Kasumi-1 (cell line): ENCODE measurements at regions not wholly inside any gene's neighbourhood (a gene's known extent, or its start where the extent isn't known, plus 50 kb on each side); places are given as distances from the start of the nearest gene placed in this dataset.
"Not testable (repeated sequence)": the region's sequence is repeated elsewhere in the genome, so short reads cannot be mapped to it uniquely, and the experiment has no call there.

Experiments used
- DNase-seq, 2 experiments: peaks; one replicate each; lab custom pipeline; 2025; lab: John Stamatoyannopoulos, UW

- peak; percentile 25 to 34 for DNase-seq
These were observed 923.8 kb upstream of the CDH9 start for GRCh38 chr5:27962198-27962597.

GRCh38 chr5:27947088-27947487 is 908.7 kb upstream of the CDH9 start:
- DNase-seq, result no peak

GRCh38 chr5:27944471-27944870 is 906.1 kb upstream of the CDH9 start:
- DNase-seq, result no peak

GRCh38 chr5:27938989-27939388 is 900.6 kb upstream of the CDH9 start:
- no peak for DNase-seq

DNA sequence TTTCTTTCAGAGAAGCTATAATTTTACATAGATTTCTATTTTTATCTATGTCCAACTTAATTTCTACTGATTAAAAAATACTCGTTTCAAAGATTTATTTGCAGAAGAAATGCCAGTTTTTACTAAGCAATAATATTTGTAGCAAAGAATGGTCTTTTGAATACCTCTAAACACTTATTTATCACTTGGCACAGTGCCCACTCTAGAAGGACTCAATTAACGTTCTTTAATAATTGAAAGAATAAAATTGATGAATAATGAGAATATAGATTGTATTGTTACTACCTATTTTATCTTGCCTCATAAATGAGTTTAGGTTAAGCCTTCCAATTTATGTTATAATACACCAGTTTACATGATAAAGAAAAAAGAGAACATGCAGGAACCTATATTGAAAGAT is 889.7 kb upstream of the CDH9 start:
- DNase-seq, result no peak

DNA sequence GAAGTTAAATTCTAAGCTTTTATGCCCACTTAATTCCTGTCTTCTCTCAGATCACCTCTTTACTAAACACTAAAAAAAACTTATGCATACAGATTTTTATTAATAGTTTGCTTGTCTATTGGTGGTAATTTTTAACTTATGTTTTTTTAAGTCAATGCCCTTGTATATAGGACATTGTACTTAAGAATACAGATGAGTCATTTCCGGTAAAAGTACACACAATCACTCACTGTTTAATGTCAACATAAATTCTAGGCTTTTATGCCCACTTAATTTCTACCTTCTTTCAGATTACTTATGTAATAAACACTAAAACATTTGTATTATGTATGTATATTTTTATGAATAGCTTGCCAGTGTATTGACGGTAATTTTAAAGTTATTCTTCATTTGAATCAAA is 872.8 kb upstream of the CDH9 start:
- DNase-seq, result no peak

DNA sequence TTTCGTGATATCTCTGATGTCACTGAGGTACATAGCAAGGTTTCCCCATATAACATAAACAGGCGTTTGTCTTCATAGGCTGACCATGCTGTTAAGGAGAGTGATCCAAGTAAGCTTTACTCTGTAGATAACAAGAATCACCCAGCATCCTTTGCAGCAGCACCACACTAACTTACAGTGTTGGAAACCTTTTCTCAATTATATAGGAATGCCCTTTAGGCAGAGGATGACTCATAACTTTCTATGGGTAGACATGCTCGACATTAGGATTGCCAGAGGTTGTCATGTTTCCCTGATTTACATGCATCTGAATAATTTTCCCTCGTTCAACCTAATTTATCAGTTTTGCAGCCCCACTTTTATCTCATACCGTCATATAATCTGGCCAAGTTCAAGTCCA is 870.0 kb upstream of the CDH9 start:
- no peak for DNase-seq

- DNase-seq, result no peak
These were observed 868.7 kb upstream of the CDH9 start for GRCh38 chr5:27906931-27907601.

DNA sequence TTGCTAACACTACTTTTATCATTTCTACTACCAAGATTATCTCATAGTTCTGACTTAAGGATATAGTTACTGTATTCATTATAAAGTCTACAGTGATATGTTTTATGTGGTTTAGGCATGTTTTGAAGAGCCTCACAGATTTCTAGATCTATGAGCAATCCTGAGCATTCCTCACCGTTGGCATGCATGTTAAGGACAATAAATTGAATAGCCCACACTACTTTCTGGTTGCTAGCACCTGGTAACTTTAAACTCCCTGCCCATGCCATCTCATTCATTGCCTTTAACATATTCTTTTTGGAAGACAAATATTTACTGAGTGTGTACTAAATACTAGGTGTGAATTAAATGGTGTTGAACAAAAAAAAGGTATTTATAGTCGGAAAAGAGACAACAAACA is 868.1 kb upstream of the CDH9 start:
- DNase-seq, result no peak

DNA sequence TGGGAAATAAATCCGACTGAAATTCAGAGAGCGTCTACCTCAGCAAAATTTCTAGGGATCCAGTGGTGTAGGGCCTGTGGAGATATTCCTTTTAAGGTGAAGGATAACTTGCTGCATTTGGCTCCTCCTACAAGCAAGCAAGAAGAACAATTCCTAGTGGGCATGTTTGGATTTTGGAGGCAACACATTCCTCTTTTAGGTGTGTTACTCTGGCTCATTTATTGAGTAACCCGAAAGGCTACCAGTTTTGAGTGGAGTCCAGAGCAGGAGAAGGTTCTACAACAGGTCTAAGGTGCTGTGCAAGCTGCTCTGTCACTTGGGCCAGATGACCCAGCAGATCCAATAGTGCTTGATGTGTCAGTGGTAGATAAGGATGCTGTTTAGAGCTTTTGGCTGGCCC is 862.4 kb upstream of the CDH9 start:
- no peak for DNase-seq

- no peak for DNase-seq
These were observed 837.7 kb upstream of the CDH9 start for GRCh38 chr5:27876071-27876470.

DNA sequence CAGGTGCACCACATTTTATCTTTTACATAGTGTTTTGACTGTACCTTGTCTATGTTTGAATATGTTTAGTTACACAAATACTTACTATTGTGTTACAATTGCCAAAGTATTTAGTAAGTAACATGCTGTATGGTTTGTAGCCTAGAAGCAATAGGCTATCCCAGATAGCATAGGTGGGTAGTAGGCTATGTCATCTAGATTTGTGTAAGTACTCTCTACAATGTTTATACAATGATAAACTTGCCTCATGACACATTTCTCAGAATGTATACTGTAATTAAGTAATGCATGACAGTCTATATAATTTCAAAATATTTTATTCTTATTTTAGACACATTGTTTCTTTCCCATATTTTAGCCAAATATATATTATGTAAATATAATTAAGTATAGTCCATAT is 836.8 kb upstream of the CDH9 start:
- DNase-seq, result no peak

GRCh38 chr5:27868292-27868691 is 829.9 kb upstream of the CDH9 start:
- DNase-seq, result no peak

DNA sequence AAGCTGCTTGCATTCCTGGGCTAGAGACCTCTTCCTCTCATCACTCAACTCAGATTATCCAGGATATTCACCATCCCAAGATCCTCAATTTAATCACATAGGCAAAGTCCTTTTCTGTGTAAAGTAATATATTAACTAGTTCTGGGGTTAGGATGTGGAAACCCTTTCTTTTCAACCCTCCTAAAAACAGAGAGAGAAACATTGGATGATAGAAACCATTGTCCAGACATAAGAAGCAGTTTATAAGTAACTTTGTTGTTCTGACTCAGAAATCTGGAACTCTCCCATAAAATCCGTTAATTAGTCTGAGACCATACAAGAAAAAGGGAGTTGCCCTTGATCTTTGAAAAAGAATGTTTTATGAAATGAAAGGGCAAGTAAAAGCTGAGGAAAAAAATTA is 817.1 kb upstream of the CDH9 start:
- DNase-seq, result no peak

GRCh38 chr5:27854243-27854852 is 816.0 kb upstream of the CDH9 start:
- peak; percentile 10 to 36 for DNase-seq

- no peak for DNase-seq
These were observed 806.9 kb upstream of the CDH9 start for GRCh38 chr5:27845248-27845647.

GRCh38 chr5:27836704-27837103 is 798.3 kb upstream of the CDH9 start:
- not testable (repeated sequence) for DNase-seq

- no peak for DNase-seq
These were observed 794.5 kb upstream of the CDH9 start for GRCh38 chr5:27832886-27833285.

DNA sequence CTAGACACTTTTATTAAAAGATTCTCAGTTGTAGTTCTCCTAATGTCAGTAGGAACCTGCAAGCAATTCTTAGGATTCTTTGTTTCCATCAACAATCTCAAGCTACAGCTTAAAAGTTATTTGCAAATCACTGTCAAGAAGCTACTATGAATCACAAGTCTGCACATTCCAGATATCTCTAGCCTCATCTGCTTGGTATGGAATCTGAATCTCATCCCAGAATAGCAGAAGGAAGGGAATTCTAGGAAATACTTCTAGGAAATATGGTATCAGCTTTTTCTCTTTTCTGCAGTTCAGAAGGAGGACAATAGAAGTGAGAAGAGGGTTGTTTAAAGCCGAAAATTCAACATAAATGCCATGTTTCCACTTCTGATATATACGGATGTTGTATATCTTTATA is 792.2 kb upstream of the CDH9 start:
- no peak for DNase-seq

DNA sequence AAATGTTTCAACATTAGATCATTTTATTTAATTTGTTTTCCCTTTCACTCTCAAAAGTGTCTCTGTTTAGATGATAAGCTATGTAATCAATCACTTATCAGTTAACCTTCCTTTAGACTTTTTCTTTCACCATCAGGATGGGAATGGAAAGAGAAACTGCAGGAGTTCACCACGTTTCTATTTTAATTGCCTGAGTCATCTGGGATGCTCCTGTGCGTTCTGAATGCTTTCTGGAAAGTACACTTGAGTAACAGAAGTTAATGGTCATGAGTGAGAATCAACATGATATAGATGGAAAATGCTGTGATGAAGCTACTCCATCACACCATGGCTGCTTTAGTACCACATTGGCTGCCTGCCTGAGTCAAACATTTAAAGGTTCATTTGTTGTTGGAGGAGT is 783.3 kb upstream of the CDH9 start:
- no peak for DNase-seq

DNA sequence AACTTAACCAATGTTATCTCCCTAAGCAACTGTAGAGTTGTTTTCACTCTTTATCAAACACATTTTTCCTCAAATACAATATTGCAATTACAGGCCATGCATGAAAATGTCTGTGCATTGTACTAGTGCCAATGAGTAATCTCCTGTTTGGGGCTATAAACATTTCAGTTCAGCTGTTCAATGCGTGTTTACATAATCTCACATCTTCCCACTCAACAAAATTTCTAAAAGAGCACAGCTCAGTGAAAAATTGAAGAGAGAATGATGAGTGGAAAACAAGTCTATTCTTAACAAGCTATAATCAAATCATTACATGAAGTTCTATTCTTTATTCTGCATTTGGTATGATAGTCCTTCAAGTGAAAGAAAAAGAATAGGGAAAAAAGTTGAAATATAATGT is 780.5 kb upstream of the CDH9 start:
- DNase-seq, result no peak

GRCh38 chr5:27814983-27815382 is 776.6 kb upstream of the CDH9 start:
- no peak for DNase-seq

DNA sequence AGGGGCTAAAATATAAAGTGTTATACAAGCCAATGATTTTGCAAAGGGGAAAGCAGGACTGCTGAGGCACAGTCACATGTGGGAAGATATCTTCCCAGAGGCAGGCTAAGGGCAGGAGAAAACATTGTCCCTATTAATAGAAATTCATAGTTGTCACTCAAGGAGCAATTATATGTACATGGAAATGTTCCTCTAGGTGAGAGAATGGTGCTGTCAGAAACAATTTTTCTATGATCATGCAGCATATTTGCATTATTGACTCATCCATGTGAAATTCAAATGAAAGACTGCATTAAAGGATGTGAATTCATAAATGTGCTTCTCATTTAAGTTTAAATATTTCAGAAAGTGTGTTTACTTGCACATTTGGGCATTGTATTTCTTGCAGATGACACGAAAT is 775.9 kb upstream of the CDH9 start:
- DNase-seq, result no peak

DNA sequence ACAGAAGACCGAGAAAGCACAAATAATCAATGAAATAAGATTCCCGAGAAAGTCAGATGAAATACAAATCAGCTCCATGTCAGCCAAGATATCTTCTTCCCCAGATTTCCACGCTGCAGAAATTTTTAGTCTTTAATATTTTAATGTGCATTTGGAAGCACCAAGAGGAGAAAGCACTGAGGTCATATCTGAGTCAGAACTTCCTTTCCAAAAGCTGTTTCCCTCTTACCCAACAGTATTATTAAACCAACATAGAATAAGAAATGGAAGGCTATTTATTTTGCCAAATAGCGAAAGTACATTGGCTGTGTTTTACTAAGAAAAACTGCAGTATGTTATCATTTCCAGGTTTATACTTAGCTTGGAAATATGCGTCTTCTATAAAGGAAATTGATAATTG is 772.1 kb upstream of the CDH9 start:
- peak; percentile 9 to 10 for DNase-seq
